ENCODE measurements at regions not wholly inside any gene's neighbourhood (a gene's known extent, or its start where the extent isn't known, plus 50 kb on each side); places are given as distances from the start of the nearest gene placed in this dataset.
A peak's percentile ranks its signal among the peaks of the same experiment; 100 is the strongest.

GRCh38 chr2:49465157-49465831, 311.0 kb upstream of the FSHR start:
- DNase-seq, result no peak

DNA sequence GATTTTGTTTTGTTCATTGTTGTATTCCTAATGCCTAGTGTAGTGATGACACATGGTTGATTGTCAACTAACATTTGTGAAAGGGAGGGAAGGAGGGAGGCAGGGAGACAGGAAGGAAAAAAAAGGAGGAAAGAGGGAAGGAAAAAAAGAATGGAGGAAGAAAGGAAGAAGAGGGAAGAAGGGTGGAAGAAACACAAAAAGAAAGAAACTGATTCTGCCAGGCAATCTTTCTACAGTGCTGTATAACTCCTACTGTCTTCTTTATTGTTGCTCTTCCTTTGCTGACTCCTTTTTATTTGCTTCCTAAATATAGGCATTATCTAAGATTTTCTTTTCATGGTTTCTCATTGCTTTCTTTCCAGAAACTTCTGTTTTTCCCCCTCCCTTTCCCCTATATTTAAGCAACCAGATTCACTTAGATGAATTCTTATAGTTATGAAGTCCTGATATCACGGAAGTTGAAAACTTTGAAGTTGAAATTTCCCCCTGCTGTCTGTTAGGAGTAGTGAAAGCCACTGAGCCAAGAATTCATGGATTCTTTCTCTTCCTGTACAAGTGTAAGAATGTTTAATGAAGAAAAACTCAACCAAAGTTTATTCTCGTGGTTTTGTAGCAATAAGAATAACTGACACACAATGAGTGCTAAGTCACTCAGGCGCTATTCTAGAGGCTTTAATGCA, 305.1 kb upstream of the FSHR start:
- no peak for DNase-seq

GRCh38 chr2:49444005-49444404, 289.7 kb upstream of the FSHR start:
- DNase-seq, result no peak

GRCh38 chr2:49426996-49427395, 272.7 kb upstream of the FSHR start:
- DNase-seq, result no peak

GRCh38 chr2:49416252-49416651, 261.9 kb upstream of the FSHR start:
- no peak for DNase-seq

DNA sequence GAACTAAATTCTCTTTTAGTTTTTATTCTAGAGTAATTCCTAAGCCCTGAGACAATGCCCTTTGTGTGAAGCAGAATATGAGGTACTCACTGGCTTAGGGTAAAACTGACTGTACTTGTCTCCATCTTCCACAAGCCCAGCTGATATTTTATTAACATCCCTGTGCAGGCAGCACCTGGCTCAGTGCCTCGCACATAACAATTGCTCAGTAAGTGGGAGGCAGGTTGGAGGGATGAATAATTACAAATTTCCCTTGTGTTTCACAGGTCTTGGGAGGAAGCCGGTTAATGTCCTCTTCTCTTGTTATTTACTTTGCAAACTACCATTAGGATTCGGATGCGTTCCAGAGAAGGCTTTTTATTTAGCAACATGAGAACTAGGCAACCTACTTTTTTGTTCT, 249.8 kb upstream of the FSHR start:
- no peak for DNase-seq

GRCh38 chr2:49403637-49404036, 249.3 kb upstream of the FSHR start:
- no peak for DNase-seq

DNA sequence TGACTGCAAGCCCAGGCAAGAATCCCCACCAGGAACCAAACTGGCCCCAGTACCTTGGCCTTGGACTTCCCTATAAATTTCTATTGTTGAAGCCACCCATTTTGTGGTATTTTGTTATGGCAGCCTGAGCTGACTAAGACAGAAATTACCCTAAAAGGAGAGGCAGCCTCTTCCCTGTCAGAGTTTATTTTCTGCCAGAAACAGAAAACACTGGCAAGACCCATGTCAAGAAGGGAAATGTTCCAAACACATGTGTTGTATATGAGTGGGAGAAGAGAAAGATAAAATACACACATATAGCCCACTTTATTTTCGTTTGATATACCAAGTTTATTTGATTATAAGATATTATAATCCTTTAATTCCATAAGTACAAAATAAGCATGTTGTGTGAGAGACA, 225.1 kb upstream of the FSHR start:
- DNase-seq, result no peak

DNA sequence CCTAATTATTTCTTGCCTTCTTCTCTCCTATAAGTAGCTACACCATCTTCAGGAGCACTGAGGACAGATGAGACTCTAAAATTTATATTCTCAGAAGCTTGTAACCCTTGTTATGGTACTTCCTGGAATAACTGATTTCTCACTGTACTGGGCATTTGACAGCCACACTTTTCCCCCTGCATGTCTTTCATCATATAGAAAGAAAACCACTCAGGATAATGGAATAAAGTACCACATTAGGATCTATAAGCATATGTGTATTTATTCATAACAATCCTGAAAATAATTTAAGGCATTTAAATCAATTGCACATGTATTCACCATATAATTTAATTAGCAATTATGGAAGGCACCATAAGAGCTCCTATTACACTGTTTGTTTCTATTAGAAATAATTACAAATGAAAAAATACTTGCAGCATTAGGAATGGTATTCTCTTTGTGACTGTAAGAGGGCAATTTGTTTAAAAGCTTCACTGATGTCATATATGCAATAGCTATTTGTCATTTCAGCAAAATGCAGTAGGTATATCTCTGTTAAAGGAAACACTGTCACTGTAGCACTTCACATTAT, 216.9 kb upstream of the FSHR start:
- no peak for DNase-seq

- DNase-seq, result no peak
Observed at GRCh38 chr2:49369650-49370049, 215.3 kb upstream of the FSHR start.

GRCh38 chr2:49369101-49369500, 214.8 kb upstream of the FSHR start:
- DNase-seq, result no peak

DNA sequence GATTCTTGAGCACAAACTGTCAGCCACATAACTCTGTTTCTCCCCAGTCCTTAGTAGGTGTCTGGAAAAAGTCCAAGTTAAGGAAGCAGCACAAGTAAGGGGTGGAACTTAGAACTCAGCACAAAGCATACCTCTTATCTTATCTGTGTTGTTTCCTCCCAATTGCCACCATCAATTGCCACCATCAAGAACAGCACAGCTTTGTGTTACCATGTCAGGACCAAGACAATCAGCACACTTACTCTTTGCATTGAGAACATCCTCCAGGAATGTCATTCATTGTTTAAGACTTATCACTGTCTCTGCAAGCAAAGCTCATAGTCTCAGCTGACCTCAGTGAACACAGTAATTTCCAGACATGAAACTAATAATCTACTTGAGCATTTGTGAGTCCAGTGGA, 212.7 kb upstream of the FSHR start:
- DNase-seq, result no peak

DNA sequence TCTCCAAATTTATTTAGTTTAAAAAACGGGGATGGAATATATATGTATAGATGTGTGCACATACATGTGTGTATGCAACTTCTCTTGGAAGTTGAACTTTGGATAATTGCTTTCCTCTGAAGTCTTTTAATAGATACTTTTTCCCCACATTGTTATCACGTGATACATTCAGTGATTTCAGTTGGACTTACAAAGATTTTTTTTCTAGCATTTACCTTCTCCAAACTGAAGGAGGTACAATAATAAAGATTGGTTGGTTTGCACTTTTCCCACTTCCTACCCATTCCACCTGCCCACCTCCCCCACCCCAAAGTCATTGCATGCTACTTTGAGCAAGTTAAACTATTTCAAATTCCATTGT, 206.1 kb upstream of the FSHR start:
- no peak for DNase-seq

DNA sequence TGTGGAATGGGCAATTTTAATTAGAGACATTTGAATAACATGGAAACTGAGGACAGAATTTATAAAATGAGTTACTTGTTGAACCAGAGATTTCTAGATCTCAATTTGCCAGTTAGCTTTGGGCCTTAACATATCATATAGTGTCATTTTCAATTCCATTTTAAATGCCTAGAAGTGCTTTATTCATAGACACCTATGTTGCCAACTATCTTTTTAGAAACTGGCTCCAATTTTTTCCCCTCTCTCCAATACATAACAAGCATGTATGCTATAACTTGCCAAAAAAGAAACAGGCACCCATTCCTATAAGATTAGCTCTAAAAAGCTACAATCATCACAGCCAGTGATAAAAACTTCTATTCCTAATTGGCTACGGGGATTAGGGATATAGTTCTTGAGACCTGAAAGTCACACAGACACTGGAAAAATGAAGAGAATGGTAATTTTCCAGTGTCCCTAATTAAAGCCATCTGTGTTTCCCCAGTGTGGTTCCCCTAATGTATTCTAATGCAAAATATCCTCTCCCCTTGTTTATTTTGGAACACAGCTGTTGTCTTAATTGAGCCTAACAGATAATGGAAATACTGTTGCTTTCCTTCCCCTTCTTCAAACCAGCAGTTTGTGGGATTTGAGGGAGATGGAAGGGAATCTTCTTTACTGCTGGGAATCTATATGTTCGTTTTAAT, 205.5 kb upstream of the FSHR start:
- DNase-seq, result no peak

GRCh38 chr2:49355611-49356010, 201.3 kb upstream of the FSHR start:
- no peak for DNase-seq

- no peak for DNase-seq
Observed at GRCh38 chr2:49351560-49351959, 197.2 kb upstream of the FSHR start.

DNA sequence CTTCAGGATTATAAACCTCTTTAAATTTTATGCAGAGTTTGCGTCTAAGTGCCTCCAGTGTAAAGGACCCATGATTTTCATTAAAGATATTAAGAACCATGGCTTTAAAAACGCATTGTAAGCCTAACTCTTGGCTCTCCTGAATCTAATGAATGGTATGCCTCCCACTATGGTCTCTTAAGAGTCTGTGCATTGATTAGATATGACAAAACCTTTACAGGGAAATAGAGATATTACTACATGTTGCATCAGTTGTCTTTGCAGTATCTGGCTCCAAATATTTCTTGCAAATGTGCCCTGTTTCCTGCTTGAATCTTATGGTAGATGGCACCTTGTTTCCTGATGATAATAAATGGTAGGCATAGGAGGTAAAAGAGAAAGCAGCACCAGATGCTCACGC, 189.3 kb upstream of the FSHR start:
- no peak for DNase-seq

- no peak for DNase-seq
Observed at GRCh38 chr2:49342156-49342555, 187.8 kb upstream of the FSHR start.

- DNase-seq, result peak; percentile 17
Observed at GRCh38 chr2:49335546-49335945, 181.2 kb upstream of the FSHR start.

- DNase-seq, result no peak
Observed at GRCh38 chr2:49332415-49332814, 178.1 kb upstream of the FSHR start.

GRCh38 chr2:49318531-49318930, 164.2 kb upstream of the FSHR start:
- no peak for DNase-seq

- no peak for DNase-seq
Observed at GRCh38 chr2:49309461-49309860, 155.1 kb upstream of the FSHR start.

GRCh38 chr2:49306925-49307324, 152.6 kb upstream of the FSHR start:
- DNase-seq, result peak; percentile 7

GRCh38 chr2:49298693-49299092, 144.4 kb upstream of the FSHR start:
- peak; percentile 8 for DNase-seq

Measured in NCI-H2029 (cell line).